Kidney tubule cell (primary cell): ENCODE measurements at regions not wholly inside any gene's neighbourhood (a gene's known extent, or its start where the extent isn't known, plus 50 kb on each side); places are given as distances from the start of the nearest gene placed in this dataset.
A peak's percentile ranks its signal among the peaks of the same experiment; 100 is the strongest.

Source experiments
- DNase-seq: peaks from one replicate; pipeline ENCODE4 v3.0.0-alpha.2; 2018; ENCODE audit warnings: low spot score

GRCh38 chr17:79280010-79280409 is 205.4 kb downstream of the ENGASE start:
- DNase-seq, result no peak

- no peak for DNase-seq
These were observed 204.7 kb downstream of the ENGASE start for GRCh38 chr17:79279320-79279719.

GRCh38 chr17:79276821-79277220 is 202.2 kb downstream of the ENGASE start:
- no peak for DNase-seq

- DNase-seq, result no peak
These were observed 199.0 kb downstream of the ENGASE start for GRCh38 chr17:79273660-79274059.

GRCh38 chr17:79272666-79273219 is 198.1 kb downstream of the ENGASE start:
- peak; percentile 83 for DNase-seq

- DNase-seq, result no peak
These were observed 197.6 kb downstream of the ENGASE start for GRCh38 chr17:79272220-79272619.

- DNase-seq, result no peak
These were observed 195.0 kb downstream of the ENGASE start for GRCh38 chr17:79269620-79270019.

- DNase-seq, result no peak
These were observed 188.6 kb downstream of the ENGASE start for GRCh38 chr17:79263191-79263590.

- DNase-seq, result no peak
These were observed 188.0 kb downstream of the ENGASE start for GRCh38 chr17:79262624-79263023.

GRCh38 chr17:79261355-79262072 is 186.9 kb downstream of the ENGASE start:
- DNase-seq, result no peak

- DNase-seq, result no peak
These were observed 184.2 kb downstream of the ENGASE start for GRCh38 chr17:79258843-79259242.

- DNase-seq, result no peak
These were observed 183.4 kb downstream of the ENGASE start for GRCh38 chr17:79258041-79258440.

GRCh38 chr17:79255926-79256585 is 181.4 kb downstream of the ENGASE start:
- DNase-seq, result no peak

- DNase-seq, result no peak
These were observed 180.8 kb downstream of the ENGASE start for GRCh38 chr17:79255456-79255855.

- DNase-seq, result no peak
These were observed 180.4 kb downstream of the ENGASE start for GRCh38 chr17:79255046-79255445.

- DNase-seq, result no peak
These were observed 178.3 kb downstream of the ENGASE start for GRCh38 chr17:79252886-79253285.

- DNase-seq, result no peak
These were observed 177.2 kb downstream of the ENGASE start for GRCh38 chr17:79251824-79252223.

- DNase-seq, result no peak
These were observed 175.4 kb downstream of the ENGASE start for GRCh38 chr17:79249929-79250521.

GRCh38 chr17:79248843-79249493 is 174.3 kb downstream of the ENGASE start:
- DNase-seq, result no peak

- DNase-seq, result no peak
These were observed 171.9 kb downstream of the ENGASE start for GRCh38 chr17:79246225-79247190.

- no peak for DNase-seq
These were observed 170.0 kb downstream of the ENGASE start for GRCh38 chr17:79244665-79245064.
